Stimulated activated CD4-positive, alpha-beta T cell treated with anti-CD3 and anti-CD28 coated beads, Interleukin-4, amount 100 ng/mL, for 48 hours (primary cell): ENCODE measurements at regions not wholly inside any gene's neighbourhood (a gene's known extent, or its start where the extent isn't known, plus 50 kb on each side); places are given as distances from the start of the nearest gene placed in this dataset.

Experiments
- DNase-seq, 2 donors: peaks; one replicate each; pipeline ENCODE4 v3.0.0-alpha.2; 2020; ENCODE audit warnings: low read depth in 2 of 2

- peak in 1 of 2 donors; percentile 69 for DNase-seq
Observed at GRCh38 chr7:130961128-130961601, 227.2 kb upstream of the KLF14 start.

GRCh38 chr7:130962109-130962508 lies 228.1 kb upstream of the KLF14 start:
- no peak for DNase-seq

DNA sequence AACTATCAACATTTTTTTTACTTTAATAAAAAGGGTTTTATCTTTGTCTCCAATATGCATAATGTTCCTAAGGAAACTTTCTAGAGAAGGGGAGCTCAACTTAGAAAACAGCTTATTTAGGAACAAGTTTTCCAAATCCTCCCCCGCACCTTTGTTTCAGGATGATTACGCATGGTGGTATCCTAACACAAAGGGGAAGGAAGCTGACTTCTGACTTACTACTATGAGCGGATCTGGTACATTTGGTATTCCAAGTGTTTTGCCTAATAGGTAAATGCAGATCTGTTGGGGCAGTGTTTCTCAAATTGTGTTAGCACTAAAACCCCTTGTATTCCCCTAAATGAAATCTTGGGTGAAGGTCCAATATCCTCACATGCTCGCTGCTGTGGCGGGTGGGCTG lies 229.3 kb upstream of the KLF14 start:
- DNase-seq = no peak

GRCh38 chr7:130965515-130965914 lies 231.5 kb upstream of the KLF14 start:
- no peak for DNase-seq

DNA sequence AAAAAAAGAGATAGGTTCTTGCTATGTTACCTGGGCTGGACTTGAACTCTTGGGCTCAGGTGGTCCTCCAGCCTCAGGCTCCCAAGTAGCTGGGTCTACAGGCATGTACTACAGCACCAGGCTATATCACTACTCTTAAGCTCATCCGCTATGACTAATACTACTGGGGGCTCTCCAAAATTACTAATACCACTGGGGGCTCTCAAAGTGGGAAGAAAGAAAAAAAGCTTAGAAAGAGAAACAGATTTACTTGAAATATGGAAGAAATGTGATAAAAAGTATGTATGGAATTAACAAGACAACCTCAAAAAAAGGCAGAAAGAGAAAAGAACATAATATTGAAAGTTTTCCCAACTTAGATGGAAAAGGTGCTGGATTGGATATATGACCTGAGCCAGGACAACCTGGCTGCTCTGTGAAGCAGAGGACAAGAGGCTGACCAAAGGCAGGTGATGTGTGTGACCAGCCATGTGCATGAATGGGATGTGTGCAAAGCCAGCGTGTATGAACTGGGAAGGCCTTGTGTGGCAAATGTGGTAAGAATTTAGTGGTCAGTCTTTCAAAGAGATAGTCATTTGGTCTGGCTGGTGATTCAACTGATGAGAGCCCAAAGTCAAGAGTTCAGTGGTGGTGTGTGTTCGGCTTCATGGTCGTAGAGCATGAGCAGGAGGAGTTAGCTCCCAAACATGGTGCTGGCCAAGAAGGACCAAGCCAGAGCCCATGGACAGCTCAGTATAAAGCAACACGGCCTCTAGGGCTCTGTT lies 232.4 kb upstream of the KLF14 start:
- DNase-seq = no peak

DNA sequence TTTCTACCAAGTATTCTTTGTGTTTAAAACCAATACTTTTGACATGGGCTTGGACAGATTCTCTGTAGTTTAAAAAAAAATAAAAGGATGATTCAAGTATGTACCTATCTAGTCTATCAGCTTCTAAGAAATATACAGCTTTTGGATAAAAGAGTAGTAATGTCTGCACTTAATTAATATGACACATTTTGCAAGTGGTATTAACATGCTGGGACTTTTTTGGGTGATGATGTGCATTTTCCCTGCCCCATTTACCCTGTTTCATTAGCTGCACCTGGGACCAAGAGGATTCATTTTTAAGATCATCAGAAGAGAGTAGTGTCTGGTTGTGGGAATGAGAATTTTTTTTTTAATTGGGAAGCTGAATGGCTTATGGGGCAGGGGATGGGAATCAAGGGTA lies 236.2 kb upstream of the KLF14 start:
- DNase-seq = no peak

DNA sequence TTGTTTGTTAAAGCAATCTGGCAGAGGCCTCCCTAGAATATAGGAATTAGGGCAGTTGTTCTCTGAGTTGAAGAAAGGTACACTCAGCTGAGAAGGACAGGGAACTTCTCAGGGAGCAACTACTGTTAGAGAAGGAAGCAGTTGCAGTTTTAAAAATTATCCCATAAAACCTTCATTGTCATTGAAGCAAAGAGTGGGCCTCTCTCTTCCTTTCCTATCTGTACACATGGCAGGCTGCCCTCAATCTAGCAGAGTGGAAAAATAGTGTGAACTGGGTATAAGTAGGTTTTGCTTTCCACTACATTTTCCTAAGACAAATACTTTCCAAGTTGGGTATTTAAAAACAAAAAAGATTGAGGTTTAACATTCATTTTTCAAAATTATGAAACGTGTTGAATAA lies 236.7 kb upstream of the KLF14 start:
- DNase-seq = no peak

DNA sequence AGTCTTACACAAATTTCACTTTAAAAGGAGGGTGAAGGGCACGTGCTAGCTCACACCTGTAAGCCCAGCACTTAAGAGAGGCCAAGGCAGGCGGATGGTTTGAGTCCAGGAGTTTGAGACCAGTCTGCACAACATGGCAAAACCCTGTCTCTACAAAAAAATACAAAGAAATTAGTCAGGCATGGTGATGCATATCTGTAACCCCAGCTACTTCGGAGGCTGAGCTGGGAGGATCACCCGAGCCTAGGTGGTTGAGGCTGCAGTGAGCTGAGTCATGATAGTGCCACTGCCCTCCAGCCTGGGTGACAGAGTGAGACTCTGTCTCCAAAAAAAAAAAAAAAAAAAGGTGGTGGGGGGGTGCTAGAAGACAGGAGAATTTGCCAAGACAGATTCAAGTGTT lies 237.3 kb upstream of the KLF14 start:
- peak; percentile 61 to 69 for DNase-seq

DNA sequence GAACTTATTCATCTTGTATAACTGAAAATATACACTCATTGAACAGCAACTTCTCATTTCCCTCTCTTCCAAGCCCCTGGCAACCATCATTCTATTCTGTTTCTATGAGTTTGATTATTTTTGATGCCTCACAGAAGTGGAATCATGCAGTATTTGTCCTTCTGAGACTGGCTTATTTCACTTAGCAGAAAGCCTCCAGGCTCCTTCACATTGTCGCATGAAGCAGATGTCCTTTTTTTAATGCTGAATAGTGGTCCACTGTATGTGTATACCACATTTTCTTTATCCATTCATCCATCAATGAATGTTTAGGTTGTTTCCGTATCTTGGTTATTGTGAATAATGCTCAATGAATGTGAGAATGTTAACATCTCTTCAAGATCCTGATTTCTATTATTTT lies 238.2 kb upstream of the KLF14 start:
- DNase-seq = no peak

DNA sequence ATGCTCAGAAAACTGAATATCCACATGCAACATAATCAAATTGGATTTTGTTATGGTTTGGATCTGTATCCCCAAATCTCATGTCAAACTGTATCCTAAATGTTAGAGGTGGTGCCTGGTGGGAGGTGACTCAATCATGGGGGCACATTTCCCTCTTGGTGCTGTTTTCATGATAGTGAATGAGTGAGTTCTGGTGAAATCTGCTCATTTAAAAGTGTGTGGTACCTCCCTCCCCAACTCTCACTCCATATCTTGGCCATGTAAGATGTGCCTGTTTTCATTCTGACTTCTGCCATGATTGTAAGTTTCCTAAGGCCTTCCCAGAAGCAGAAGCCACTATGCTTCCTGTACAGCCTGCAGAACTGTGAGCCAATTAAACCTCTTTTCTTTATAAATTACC lies 239.6 kb upstream of the KLF14 start:
- DNase-seq = no peak

DNA sequence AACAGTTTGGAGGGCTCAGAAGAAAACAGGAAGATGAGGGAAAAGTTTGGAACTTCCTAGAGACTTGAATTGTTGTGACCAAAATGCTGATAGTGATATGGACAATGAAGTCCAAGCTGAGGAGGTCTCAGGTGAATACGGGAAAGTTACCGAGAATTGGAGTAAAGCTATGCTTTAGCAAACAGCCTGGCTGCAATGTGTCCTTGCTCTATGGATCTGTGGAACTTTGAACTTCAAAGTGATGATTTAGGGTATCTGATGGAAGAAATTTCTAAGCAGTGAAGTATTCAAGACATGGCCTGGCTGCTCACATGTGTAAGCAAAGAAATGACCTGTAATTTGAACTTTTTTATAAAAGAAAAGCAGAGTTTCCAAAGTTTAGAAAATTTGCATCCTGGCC lies 240.2 kb upstream of the KLF14 start:
- no peak for DNase-seq

- no peak for DNase-seq
Observed at GRCh38 chr7:130974794-130975193, 240.8 kb upstream of the KLF14 start.

DNA sequence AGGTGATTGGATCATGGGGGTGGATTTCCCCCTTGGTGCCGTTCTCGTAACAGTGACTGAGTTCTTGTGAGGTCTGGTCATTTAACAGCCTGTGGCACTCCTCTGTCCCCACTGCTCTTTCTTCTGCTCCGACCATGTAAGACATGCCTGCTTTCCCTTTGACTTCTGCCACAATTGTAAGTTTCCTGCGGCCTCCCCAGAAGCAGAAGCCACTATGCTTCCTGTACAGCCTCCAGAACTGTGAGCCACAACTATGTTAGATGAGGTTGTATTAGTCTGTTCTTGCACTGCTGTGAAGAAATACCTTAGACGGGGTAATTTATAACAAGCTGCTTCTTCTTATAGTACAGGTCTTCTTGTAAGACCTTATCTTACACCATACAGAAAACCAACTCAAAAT lies 241.7 kb upstream of the KLF14 start:
- DNase-seq = no peak

DNA sequence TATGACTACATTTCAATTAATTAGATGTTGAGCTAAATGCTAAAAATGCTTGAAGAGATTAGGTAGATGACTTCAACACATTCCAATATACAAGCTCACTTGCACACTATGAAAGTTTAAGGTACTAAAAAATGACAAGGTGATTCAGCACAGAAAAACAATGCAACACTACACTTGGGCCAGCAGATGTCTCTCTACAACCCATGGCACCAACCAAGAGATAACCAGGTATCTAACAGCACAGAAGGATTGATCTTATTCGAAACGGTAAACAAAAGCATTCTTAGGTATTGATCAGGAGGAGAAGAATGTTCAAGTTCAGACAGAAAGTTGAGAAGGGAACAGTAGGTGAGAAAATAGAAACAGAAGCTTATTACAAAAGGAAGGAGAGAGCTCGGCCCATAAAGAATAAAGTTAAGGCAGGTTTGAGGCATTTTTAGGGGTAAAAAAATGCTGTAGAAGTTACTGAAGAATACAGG lies 248.2 kb upstream of the KLF14 start:
- no peak for DNase-seq

DNA sequence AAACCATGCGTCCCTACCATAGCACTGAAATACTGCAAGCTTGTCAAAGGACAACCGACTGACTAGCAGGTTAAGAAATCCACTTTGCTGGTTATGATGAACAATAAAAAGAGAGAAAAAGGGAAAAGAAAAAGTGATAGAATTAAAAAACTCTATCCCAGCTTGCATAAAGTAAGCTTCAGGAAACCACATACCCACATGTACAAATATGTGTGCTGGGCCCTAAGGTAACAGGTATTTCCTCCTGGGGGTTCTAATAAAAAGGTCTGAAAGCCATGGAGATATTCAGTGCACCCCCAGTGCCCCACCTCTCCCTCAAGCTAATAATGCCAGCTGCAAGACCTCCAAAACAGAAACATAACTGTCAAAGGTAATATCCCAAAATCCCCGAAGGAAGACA lies 248.6 kb upstream of the KLF14 start:
- DNase-seq = no peak

- DNase-seq = no peak
Observed at GRCh38 chr7:130985361-130985760, 251.4 kb upstream of the KLF14 start.

- no peak for DNase-seq
Observed at GRCh38 chr7:130986261-130986690, 252.3 kb upstream of the KLF14 start.

DNA sequence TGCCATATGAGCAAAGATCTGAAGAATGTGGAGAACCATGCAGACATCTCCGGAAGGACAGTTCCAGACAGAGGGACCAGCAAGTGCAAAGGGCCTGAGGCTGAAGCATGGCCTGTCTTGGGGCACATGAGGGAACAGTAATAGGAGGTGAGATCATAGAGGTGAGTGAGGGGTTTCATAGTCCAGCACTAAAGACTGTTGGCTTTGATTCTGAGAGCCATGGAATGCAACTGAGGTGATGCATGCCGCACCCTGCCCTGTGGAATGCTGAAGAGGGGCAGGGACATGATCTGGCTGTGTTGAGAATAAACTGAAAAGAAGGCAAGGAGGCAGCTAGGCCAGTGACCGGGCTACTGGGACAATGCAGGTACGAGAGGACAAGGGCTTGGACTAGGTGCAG lies 253.1 kb upstream of the KLF14 start:
- DNase-seq = no peak

GRCh38 chr7:130988443-130988842 lies 254.4 kb upstream of the KLF14 start:
- DNase-seq = no peak

GRCh38 chr7:130989101-130989795 lies 255.2 kb upstream of the KLF14 start:
- DNase-seq = no peak

- no peak for DNase-seq
Observed at GRCh38 chr7:130990178-130990832, 256.3 kb upstream of the KLF14 start.

GRCh38 chr7:130993671-130994365 lies 259.8 kb upstream of the KLF14 start:
- no peak for DNase-seq
